Activated CD4-positive, alpha-beta T cell treated with anti-CD3 and anti-CD28 coated beads, Interleukin-2, amount 10 ng/mL, durations not matched to agents 24 days and 14 days (primary cell): ENCODE measurements at regions not wholly inside any gene's neighbourhood (a gene's known extent, or its start where the extent isn't known, plus 50 kb on each side); places are given as distances from the start of the nearest gene placed in this dataset.

Source experiments
- DNase-seq: peaks from one replicate; pipeline ENCODE4 v3.0.0; 2022
- H3K27ac Mint-ChIP-seq: one replicate; pipeline ENCODE4 v1.8.0; 2022; ENCODE audit warnings: mild to moderate bottlenecking, mixed read lengths
- H3K27me3 Mint-ChIP-seq: one replicate; pipeline ENCODE4 v1.8.0; 2022; ENCODE audit warnings: mixed read lengths
- H3K36me3 Mint-ChIP-seq: one replicate; pipeline ENCODE4 v1.8.0; 2022; ENCODE audit warnings: low read depth, mild to moderate bottlenecking, mixed read lengths
- H3K4me1 Mint-ChIP-seq: one replicate; pipeline ENCODE4 v1.8.0; 2021; ENCODE audit warnings: mixed read lengths
- H3K4me3 Mint-ChIP-seq: one replicate; pipeline ENCODE4 v1.8.0; 2022; ENCODE audit warnings: mild to moderate bottlenecking, moderate library complexity, mixed read lengths
- H3K9me3 Mint-ChIP-seq: one replicate; pipeline ENCODE4 v1.8.0; 2021; ENCODE audit warnings: mixed read lengths
- intact Hi-C: fragments of 100-400 bp; cut with micrococcal nuclease; formaldehyde crosslinking; loops from one replicate; pipeline ENCODE4 v1.15.1; 2023

GRCh38 chr4:179843370-179843769 is 2399.8 kb upstream of the TENM3 start:
- Mint-ChIP-seq H3K4me1 (no peaks in the 10 kb centered on the region), H3K36me3 (no peaks in the 10 kb centered on the region), H3K9me3 (no peaks in the 10 kb centered on the region), H3K27me3 (no peaks in the 10 kb centered on the region), H3K27ac (no peak overlapping the region), H3K4me3 (no peak overlapping the region)
- intact Hi-C loops, result no loop called here
- DNase-seq, result no peak

DNA sequence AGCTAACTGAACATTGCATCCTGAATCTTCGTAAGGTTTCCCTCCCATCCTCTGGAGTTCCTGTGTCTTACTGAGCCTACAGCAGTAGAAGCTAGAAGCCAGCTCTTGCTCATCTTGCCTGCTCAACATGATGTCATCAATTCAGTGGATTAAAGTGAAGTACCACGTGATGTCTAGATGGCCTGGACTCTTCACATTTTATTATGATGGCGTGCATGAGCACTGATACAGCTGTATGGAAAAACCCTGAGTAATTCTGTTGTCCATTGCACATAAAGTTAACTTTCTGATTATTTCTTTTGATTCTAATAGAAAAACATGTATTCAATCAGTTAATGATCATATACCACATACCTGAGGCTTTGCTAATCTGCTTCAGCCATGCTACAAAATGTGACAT is 2387.7 kb upstream of the TENM3 start:
- no peaks in the 10 kb centered on the region for H3K36me3 Mint-ChIP-seq

DNA sequence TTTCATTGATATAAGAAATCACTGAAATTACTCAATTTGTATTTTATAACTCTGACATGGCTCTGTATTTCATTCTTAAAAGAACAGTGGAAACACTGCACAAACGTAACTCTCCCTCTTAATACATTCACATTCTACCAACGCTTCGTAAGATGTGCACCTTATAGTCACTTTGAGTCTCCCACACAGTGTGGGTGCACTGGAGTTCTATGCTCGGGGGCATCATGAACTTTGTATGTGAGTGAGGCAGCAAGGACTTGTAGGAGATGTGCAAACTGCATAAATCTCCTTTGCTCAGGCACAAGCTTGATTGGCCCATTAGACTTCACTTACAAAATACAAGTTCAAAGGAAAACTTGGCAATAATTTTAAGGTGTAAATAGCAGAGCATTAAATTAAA is 2385.0 kb upstream of the TENM3 start:
- no peak overlapping the region for H3K4me3 Mint-ChIP-seq
- intact Hi-C loops, result no loop called here
- no peaks in the 10 kb centered on the region for H3K9me3 Mint-ChIP-seq
- no peaks in the 10 kb centered on the region for H3K36me3 Mint-ChIP-seq
- H3K27ac Mint-ChIP-seq, result no peak overlapping the region
- H3K4me1 Mint-ChIP-seq, result no peaks in the 10 kb centered on the region
- no peak for DNase-seq
- no peaks in the 10 kb centered on the region for H3K27me3 Mint-ChIP-seq

More for the DNA sequence above, 2387.7 kb upstream of the TENM3 start:
- Mint-ChIP-seq H3K9me3 (no peaks in the 10 kb centered on the region), H3K27me3 (no peaks in the 10 kb centered on the region), H3K4me3 (no peak overlapping the region), H3K27ac (no peak overlapping the region), H3K4me1 (no peaks in the 10 kb centered on the region)
- no peak for DNase-seq
- intact Hi-C loops, result no loop called here

DNA sequence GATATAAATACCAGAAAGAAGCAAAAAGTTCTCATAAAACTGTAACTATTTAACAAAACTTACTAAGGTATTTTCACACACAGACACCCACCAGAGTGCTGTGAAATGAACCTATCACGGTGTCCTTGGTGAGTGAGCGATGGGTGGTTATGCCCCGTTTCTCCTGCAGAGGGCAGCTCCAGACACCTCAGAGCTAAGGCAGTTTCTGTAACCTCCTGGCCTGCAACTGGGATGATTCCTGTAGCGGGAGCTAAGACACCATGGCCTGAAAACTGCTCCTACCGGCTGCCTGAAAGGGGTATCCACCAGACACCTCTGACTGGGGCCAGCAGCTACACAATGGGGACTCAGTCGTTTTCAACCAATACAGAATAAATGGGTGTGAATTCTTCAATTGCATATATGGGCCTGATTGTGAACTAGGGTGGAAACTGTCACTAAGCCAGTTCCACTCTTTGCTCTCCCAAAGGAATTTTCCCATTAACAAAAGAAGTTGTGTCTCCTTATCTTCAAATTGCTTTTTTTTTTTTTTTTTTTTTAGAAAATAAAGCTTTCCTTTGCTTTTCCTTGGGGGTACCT is 2375.8 kb upstream of the TENM3 start:
- H3K9me3 Mint-ChIP-seq, result no peaks in the 10 kb centered on the region
- no peak overlapping the region for H3K4me3 Mint-ChIP-seq
- no peaks in the 10 kb centered on the region for H3K27me3 Mint-ChIP-seq
- DNase-seq, result peak; percentile 65
- intact Hi-C loops, result loop anchor here (5.0 kb wide), 1 partner anchor 800 kb away; no protein-coding TSS in a partner anchor
- H3K4me1 Mint-ChIP-seq, result no peaks in the 10 kb centered on the region
- H3K36me3 Mint-ChIP-seq, result no peaks in the 10 kb centered on the region
- H3K27ac Mint-ChIP-seq, result no peak overlapping the region

DNA sequence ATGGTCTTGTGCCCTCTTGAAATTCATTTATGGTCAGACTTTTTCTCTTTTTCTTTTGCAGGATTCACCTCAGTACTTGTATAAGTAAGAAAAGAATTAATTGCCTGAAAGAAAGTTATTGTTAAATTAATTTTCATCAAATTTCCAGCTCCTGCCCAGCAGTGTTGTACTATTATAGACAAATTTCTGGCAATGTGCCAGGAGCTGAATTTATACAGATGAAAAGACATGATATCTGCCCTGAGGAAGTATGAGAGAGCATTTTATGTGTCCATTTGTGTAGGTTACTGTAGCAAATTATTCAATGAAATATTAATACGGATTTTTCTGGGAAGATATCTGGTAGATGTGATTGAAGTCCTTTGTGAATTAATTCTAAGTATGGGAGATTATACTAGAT is 2371.5 kb upstream of the TENM3 start:
- no peak overlapping the region for H3K27ac Mint-ChIP-seq
- intact Hi-C loops, result no loop called here
- no peaks in the 10 kb centered on the region for H3K4me1 Mint-ChIP-seq
- H3K27me3 Mint-ChIP-seq, result no peaks in the 10 kb centered on the region
- no peaks in the 10 kb centered on the region for H3K9me3 Mint-ChIP-seq
- H3K36me3 Mint-ChIP-seq, result no peaks in the 10 kb centered on the region
- no peak for DNase-seq
- H3K4me3 Mint-ChIP-seq, result no peak overlapping the region

- intact Hi-C loops, result no loop called here
- H3K27ac Mint-ChIP-seq, result no peak overlapping the region
- H3K4me1 Mint-ChIP-seq, result no peaks in the 10 kb centered on the region
- no peaks in the 10 kb centered on the region for H3K9me3 Mint-ChIP-seq
- no peak overlapping the region for H3K4me3 Mint-ChIP-seq
- H3K27me3 Mint-ChIP-seq, result no peaks in the 10 kb centered on the region
- no peaks in the 10 kb centered on the region for H3K36me3 Mint-ChIP-seq
- no peak for DNase-seq
Measured at GRCh38 chr4:179872755-179873154, 2370.4 kb upstream of the TENM3 start.

DNA sequence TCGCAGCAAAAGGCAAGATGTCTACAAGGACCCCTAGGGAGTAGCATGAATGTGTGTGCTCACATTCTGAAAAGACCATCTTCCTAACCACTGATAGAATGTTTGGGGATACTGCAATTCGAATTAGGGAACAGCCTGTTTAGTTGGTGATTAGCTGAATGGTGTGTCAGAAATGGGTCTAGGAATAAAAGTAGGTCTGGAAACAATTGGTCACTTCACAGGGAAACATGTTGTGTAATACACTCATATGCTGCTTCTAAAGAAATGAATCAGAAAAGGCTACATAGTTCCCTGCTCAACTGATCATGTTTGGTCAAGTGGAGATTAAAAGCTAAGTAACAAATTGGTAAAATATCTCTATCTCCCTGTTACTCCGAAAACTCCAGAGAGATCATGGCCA is 2362.4 kb upstream of the TENM3 start:
- no peaks in the 10 kb centered on the region for H3K27me3 Mint-ChIP-seq
- no peak for DNase-seq
- H3K4me3 Mint-ChIP-seq, result no peak overlapping the region
- H3K9me3 Mint-ChIP-seq, result no peaks in the 10 kb centered on the region
- no peaks in the 10 kb centered on the region for H3K4me1 Mint-ChIP-seq
- H3K36me3 Mint-ChIP-seq, result no peaks in the 10 kb centered on the region
- H3K27ac Mint-ChIP-seq, result no peak overlapping the region
- intact Hi-C loops, result no loop called here

- no peak for DNase-seq
- Mint-ChIP-seq H3K9me3 (peaks cover 2% of the 10 kb centered on the region), H3K27ac (no peak overlapping the region), H3K4me1 (no peaks in the 10 kb centered on the region), H3K4me3 (no peak overlapping the region), H3K36me3 (no peaks in the 10 kb centered on the region), H3K27me3 (no peaks in the 10 kb centered on the region)
- intact Hi-C loops, result no loop called here
Measured at GRCh38 chr4:179894066-179894778, 2349.0 kb upstream of the TENM3 start.

GRCh38 chr4:179919587-179919986 is 2323.6 kb upstream of the TENM3 start:
- no peak for DNase-seq
- Mint-ChIP-seq H3K4me3 (no peak overlapping the region), H3K27ac (no peak overlapping the region), H3K36me3 (no peaks in the 10 kb centered on the region), H3K4me1 (no peaks in the 10 kb centered on the region), H3K27me3 (no peaks in the 10 kb centered on the region), H3K9me3 (no peaks in the 10 kb centered on the region)
- intact Hi-C loops, result no loop called here

GRCh38 chr4:179927473-179927872 is 2315.7 kb upstream of the TENM3 start:
- no peak for DNase-seq
- no peak overlapping the region for H3K27ac Mint-ChIP-seq
- no peaks in the 10 kb centered on the region for H3K36me3 Mint-ChIP-seq
- H3K9me3 Mint-ChIP-seq, result no peaks in the 10 kb centered on the region
- no peaks in the 10 kb centered on the region for H3K27me3 Mint-ChIP-seq
- H3K4me1 Mint-ChIP-seq, result no peaks in the 10 kb centered on the region
- H3K4me3 Mint-ChIP-seq, result no peak overlapping the region
- intact Hi-C loops, result no loop called here

GRCh38 chr4:179941911-179942310 is 2301.3 kb upstream of the TENM3 start:
- Mint-ChIP-seq H3K36me3 (no peaks in the 10 kb centered on the region), H3K4me3 (no peak overlapping the region), H3K9me3 (no peaks in the 10 kb centered on the region), H3K27me3 (no peaks in the 10 kb centered on the region), H3K27ac (no peak overlapping the region), H3K4me1 (no peaks in the 10 kb centered on the region)
- intact Hi-C loops, result no loop called here
- no peak for DNase-seq

- no peak for DNase-seq
- H3K27me3 Mint-ChIP-seq, result no peaks in the 10 kb centered on the region
- no peaks in the 10 kb centered on the region for H3K4me1 Mint-ChIP-seq
- intact Hi-C loops, result no loop called here
- no peak overlapping the region for H3K27ac Mint-ChIP-seq
- no peak overlapping the region for H3K4me3 Mint-ChIP-seq
- no peaks in the 10 kb centered on the region for H3K9me3 Mint-ChIP-seq
- no peaks in the 10 kb centered on the region for H3K36me3 Mint-ChIP-seq
Measured at GRCh38 chr4:179976777-179977176, 2266.4 kb upstream of the TENM3 start.

DNA sequence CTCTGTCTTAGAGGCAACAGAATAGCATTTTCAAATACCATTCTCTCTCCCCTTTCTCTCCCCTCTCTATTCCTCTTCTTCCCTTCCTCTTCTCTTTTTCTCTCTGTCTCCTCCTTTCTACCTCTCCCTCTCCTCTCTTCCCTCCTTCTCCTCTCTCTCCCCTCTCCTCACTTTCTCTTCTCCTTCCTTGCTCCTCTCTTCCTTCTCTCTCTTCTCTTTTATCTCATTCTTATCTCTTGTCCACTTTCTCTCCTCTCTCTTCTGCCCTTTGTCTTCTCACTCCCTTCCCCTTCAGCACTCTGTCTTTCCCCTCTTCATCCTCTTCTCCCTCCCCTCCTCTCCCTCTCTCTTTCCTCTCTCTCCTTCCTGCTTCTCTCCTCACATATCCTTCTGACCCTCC is 2265.8 kb upstream of the TENM3 start:
- H3K27ac Mint-ChIP-seq, result no peak overlapping the region
- H3K36me3 Mint-ChIP-seq, result no peaks in the 10 kb centered on the region
- no peaks in the 10 kb centered on the region for H3K9me3 Mint-ChIP-seq
- no peak for DNase-seq
- no peak overlapping the region for H3K4me3 Mint-ChIP-seq
- no peaks in the 10 kb centered on the region for H3K4me1 Mint-ChIP-seq
- H3K27me3 Mint-ChIP-seq, result no peaks in the 10 kb centered on the region
- intact Hi-C loops, result no loop called here

DNA sequence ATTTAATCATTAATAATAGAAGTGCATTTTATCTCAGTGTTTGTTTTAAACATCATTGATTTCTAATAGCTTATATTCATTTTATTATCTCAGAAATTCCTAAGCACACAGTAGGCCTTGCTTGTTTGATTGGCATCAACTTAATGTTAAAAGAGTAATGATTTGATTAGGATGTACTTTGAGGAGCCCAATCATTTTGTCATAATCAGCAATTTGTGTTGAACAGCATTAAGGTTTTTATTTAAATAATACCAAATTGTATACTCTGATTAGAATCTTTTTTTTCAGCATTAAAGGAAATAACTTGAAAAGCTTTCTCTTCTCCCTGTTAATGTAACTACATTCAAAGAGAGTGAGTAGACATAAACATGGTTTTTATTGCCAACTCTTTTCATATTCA is 2262.0 kb upstream of the TENM3 start:
- intact Hi-C loops, result no loop called here
- no peak for DNase-seq
- Mint-ChIP-seq H3K4me3 (no peak overlapping the region), H3K9me3 (no peaks in the 10 kb centered on the region), H3K27me3 (no peaks in the 10 kb centered on the region), H3K36me3 (no peaks in the 10 kb centered on the region), H3K4me1 (no peaks in the 10 kb centered on the region), H3K27ac (no peak overlapping the region)

GRCh38 chr4:179989975-179990374 is 2253.2 kb upstream of the TENM3 start:
- peaks cover 6% of the 10 kb centered on the region for H3K9me3 Mint-ChIP-seq
- H3K27ac Mint-ChIP-seq, result no peak overlapping the region
- DNase-seq, result no peak
- intact Hi-C loops, result no loop called here
- H3K36me3 Mint-ChIP-seq, result no peaks in the 10 kb centered on the region
- H3K27me3 Mint-ChIP-seq, result no peaks in the 10 kb centered on the region
- no peaks in the 10 kb centered on the region for H3K4me1 Mint-ChIP-seq
- H3K4me3 Mint-ChIP-seq, result no peak overlapping the region
